HCT116 (cell line): ENCODE measurements at regions not wholly inside any gene's neighbourhood (a gene's known extent, or its start where the extent isn't known, plus 50 kb on each side); places are given as distances from the start of the nearest gene placed in this dataset.

ENCODE experiments used
- ATAC-seq: fragments of 200-7000 bp; cut with Tn5 transposase; 2 replicates; pipeline ENCODE4 v1.9.1; 2020; ENCODE audit warnings: mild to moderate bottlenecking, moderate library complexity
- BruUV-seq: library from RNA; stranded (reverse); fragments of 400-500 nt; replicated peaks from 2 replicates; lab custom pipeline; 2021; lab: Mats Ljungman, UMichigan
- CTCF ChIA-PET: fragments of 300-600 bp; sonication (Branson Sonifier 250); formaldehyde crosslinking; loops from one replicate; lab custom pipeline; 2021; ENCODE audit warnings: antibody characterized with exemption; lab: Charles Lee
- POLR2A ChIA-PET: fragments of 300-600, 350-600 bp; sonication (Branson Sonifier 250); formaldehyde crosslinking; loops from one replicate; lab custom pipeline; 2021; ENCODE audit warnings: antibody characterized with exemption; lab: Charles Lee
- RAD21 ChIA-PET, 2 experiments: fragments of 300-600 bp; sonication (Branson Sonifier 250); formaldehyde crosslinking; loops; one replicate each; lab custom pipeline; 2023; ENCODE audit warnings: low total read pairs in 2 of 2; ENCODE audit not compliant: uncharacterized antibody in 2 of 2, unreplicated experiment in 2 of 2, low non-redundant PET in 1 of 2; lab: Charles Lee
- DNase-seq: peaks from one replicate; pipeline ENCODE4 v3.0.0-alpha.2; 2010; ENCODE audit warnings: low read depth, low spot score
- H2AFZ ChIP-seq: fragments of 200-600 bp; shearing (Covaris generic), sonication (generic); 2 replicates; pipeline ENCODE4 v1.6.1; 2017; ENCODE audit warnings: low read depth, mixed run types, mixed read lengths, antibody characterized with exemption, low read length; ENCODE audit not compliant: poor library complexity, severe bottlenecking
- H3K27ac ChIP-seq: 2 replicates; pipeline ENCODE4 v1.5.1; 2012; ENCODE audit warnings: low read depth, low read length
- H3K27me3 ChIP-seq: fragments of 200-600 bp; sonication (generic); 2 replicates; pipeline ENCODE4 v1.6.1; 2016; ENCODE audit warnings: mixed run types, low read length, mixed read lengths; ENCODE audit not compliant: insufficient read depth
- H3K36me3 ChIP-seq, 2 experiments: fragments of 200-500 bp in 1 of 2; fragments of 200-600 bp in 1 of 2; sonication (Bioruptor generic) in 1 of 2; sonication (generic) in 1 of 2; 2 replicates each; pipeline versions ENCODE4 v1.5.1 to v1.6.1; 2014 to 2016; ENCODE audit warnings: low read length in 2 of 2, inconsistent platforms in 1 of 2, mixed read lengths in 1 of 2, mixed run types in 1 of 2; ENCODE audit not compliant: insufficient read depth in 2 of 2, control insufficient read depth in 1 of 2
- H3K4me1 ChIP-seq, 2 experiments: fragments of 200-600 bp in 1 of 2; sonication (generic) in 1 of 2; 2 replicates each; pipeline versions ENCODE4 v1.5.1 to v1.6.1; 2012 to 2017; ENCODE audit warnings: low read length in 2 of 2, inconsistent platforms in 1 of 2, mild to moderate bottlenecking in 1 of 2, mixed read lengths in 1 of 2, mixed run types in 1 of 2, moderate library complexity in 1 of 2; ENCODE audit not compliant: insufficient read depth in 2 of 2, control insufficient read depth in 1 of 2
- H3K4me2 ChIP-seq: fragments of 200-600 bp; sonication (generic); 2 replicates; pipeline ENCODE4 v1.6.1; 2017; ENCODE audit warnings: mixed run types, low read length, mixed read lengths
- H3K4me3 ChIP-seq, 2 experiments: fragments of 200-600 bp in 1 of 2; sonication (generic) in 1 of 2; replicated peaks in 1 of 2; 2 replicates each; pipeline ENCODE4 v1.5.1; 2011 to 2016; ENCODE audit warnings: low read length in 2 of 2, control low read depth in 1 of 2, low read depth in 1 of 2, mild to moderate bottlenecking in 1 of 2, mixed read lengths in 1 of 2, mixed run types in 1 of 2
- H3K79me2 ChIP-seq: fragments of 200-600 bp; sonication (generic); 2 replicates; pipeline ENCODE4 v1.6.1; 2017; ENCODE audit warnings: mild to moderate bottlenecking, mixed run types, low read length, moderate library complexity, mixed read lengths; ENCODE audit not compliant: insufficient read depth
- H3K9ac ChIP-seq: fragments of 200-600 bp; sonication (generic); 2 replicates; pipeline ENCODE4 v1.6.1; 2016; ENCODE audit warnings: low read length, mixed read lengths
- H3K9me2 ChIP-seq: fragments of 200-600 bp; sonication (generic), shearing (Covaris generic); 2 replicates; pipeline ENCODE4 v1.6.1; 2017; ENCODE audit warnings: mixed run types, mild to moderate bottlenecking, moderate library complexity; ENCODE audit not compliant: insufficient read depth
- H3K9me3 ChIP-seq, 2 experiments: fragments of 200-500 bp in 1 of 2; fragments of 200-600 bp in 1 of 2; sonication (Bioruptor generic) in 1 of 2; sonication (generic) in 1 of 2; 2 replicates each; pipeline ENCODE4 v1.6.1; 2014 to 2017; ENCODE audit warnings: low read length in 2 of 2, mixed read lengths in 2 of 2, inconsistent platforms in 1 of 2, low read depth in 1 of 2, mild to moderate bottlenecking in 1 of 2, mixed run types in 1 of 2, moderate library complexity in 1 of 2; ENCODE audit not compliant: control insufficient read depth in 1 of 2, insufficient read depth in 1 of 2
- H4K20me1 ChIP-seq: fragments of 200-600 bp; sonication (generic), shearing (Covaris generic); 2 replicates; pipeline ENCODE4 v1.6.1; 2017; ENCODE audit warnings: mixed run types, mild to moderate bottlenecking, moderate library complexity; ENCODE audit not compliant: insufficient read depth
- CBX3 ChIP-seq: IDR thresholded peaks from 2 replicates; pipeline ENCODE4 v1.6.1; 2012; ENCODE audit warnings: low read depth
- EGR1 ChIP-seq: IDR thresholded peaks from 2 replicates; pipeline ENCODE4 v1.6.1; 2012; ENCODE audit warnings: low read depth
- ELF1 ChIP-seq: IDR thresholded peaks from 2 replicates; pipeline ENCODE4 v1.6.1; 2012; ENCODE audit warnings: low read depth, borderline replicate concordance
- EZH2 ChIP-seq: fragments of 200-600 bp; sonication (generic); IDR thresholded peaks from 2 replicates; pipeline ENCODE4 v1.6.1; 2017; ENCODE audit warnings: antibody characterized with exemption, mixed run types
- EZH2phosphoT487 ChIP-seq: fragments of 200-600 bp; IDR thresholded peaks from 2 replicates; pipeline ENCODE4 v1.6.1; 2018; ENCODE audit warnings: antibody characterized with exemption, borderline replicate concordance
- JUND ChIP-seq: IDR thresholded peaks from 2 replicates; pipeline ENCODE4 v1.6.1; 2012
- POLR2A ChIP-seq: IDR thresholded peaks from 2 replicates; pipeline ENCODE4 v1.7.0; 2011; ENCODE audit warnings: borderline replicate concordance; ENCODE audit not compliant: insufficient read depth, insufficient read length; ENCODE audit errors: extremely low read depth
- POLR2AphosphoS5 ChIP-seq: IDR thresholded peaks from 2 replicates; pipeline ENCODE4 v1.6.1; 2011; ENCODE audit warnings: mild to moderate bottlenecking, low read depth, low read length, moderate library complexity
- RAD21 ChIP-seq: IDR thresholded peaks from 2 replicates; pipeline ENCODE4 v1.6.1; 2012; ENCODE audit warnings: low read depth, mild to moderate bottlenecking
- SIN3A ChIP-seq: IDR thresholded peaks from 2 replicates; pipeline ENCODE4 v1.6.1; 2012; ENCODE audit warnings: low read depth
- SP1 ChIP-seq: IDR thresholded peaks from 2 replicates; pipeline ENCODE4 v1.6.1; 2012; ENCODE audit warnings: low read depth
- YY1 ChIP-seq: IDR thresholded peaks from 2 replicates; pipeline ENCODE4 v1.6.1; 2011; ENCODE audit warnings: low read length, low read depth, moderate library complexity, mild to moderate bottlenecking; ENCODE audit not compliant: insufficient replicate concordance; ENCODE audit errors: extremely low read depth
- ZFX ChIP-seq: fragments of 450-650 bp; IDR thresholded peaks from 2 replicates; pipeline ENCODE4 v1.6.1; 2017
- intact Hi-C: fragments of 100-400 bp; cut with micrococcal nuclease; formaldehyde crosslinking; loops from 2 replicates; pipeline ENCODE4 v1.10.0; 2022
- TF ChIP-seq, protein P1 (sequence below): IDR thresholded peaks from 2 replicates; pipeline ENCODE4 v1.6.1; 2011; ENCODE audit warnings: mild to moderate bottlenecking, low read length, moderate library complexity; ENCODE audit not compliant: insufficient replicate concordance; ENCODE audit errors: extremely low read depth
- TF ChIP-seq, protein P2 (sequence below): IDR thresholded peaks from 2 replicates; pipeline ENCODE4 v1.6.1; 2012
- TF ChIP-seq, protein P3 (sequence below), 3 experiments: fragments of 200-600 bp in 1 of 3; sonication (generic) in 1 of 3; IDR thresholded peaks in 2 of 3; conservative IDR thresholded peaks in 1 of 3; 2 replicates each; pipeline ENCODE4 v1.5.1; 2012 to 2017; ENCODE audit warnings: low read depth in 2 of 3, low read length in 2 of 3, antibody characterized with exemption in 1 of 3, borderline replicate concordance in 1 of 3, control low read depth in 1 of 3, mild to moderate bottlenecking in 1 of 3, mixed read lengths in 1 of 3, mixed run types in 1 of 3, moderate library complexity in 1 of 3; ENCODE audit not compliant: insufficient read depth in 1 of 3

DNA sequence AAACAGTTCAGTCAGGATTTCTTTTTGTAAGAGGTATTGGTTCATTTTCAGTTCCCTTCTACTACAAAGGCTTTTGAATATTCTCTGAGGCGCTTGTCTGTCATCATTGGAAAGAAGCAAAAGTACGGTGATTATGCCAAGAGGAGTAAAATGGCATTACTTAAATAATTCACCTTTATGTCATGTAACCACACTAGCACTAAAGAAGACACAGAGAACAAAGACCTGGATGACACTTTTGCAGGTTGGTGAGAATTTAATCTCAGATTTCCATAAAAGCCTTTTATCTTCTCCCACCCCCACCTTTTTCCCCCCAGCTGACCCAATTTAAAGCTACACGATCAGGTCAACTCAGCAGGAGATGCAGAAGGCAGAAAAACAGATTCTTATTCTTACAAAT lies 451.8 kb downstream of the HACE1 start:
- Histone ChIP-seq H3K9ac (no peak overlapping the region), H3K27me3 (no peaks in the 10 kb centered on the region), H3K4me2 (no peak overlapping the region), H2AFZ (no peak overlapping the region), H3K9me3 (no peaks in the 10 kb centered on the region), H3K79me2 (no peaks in the 10 kb centered on the region), H4K20me1 (no peaks in the 10 kb centered on the region), H3K27ac (no peak overlapping the region), H3K4me1 (no peaks in the 10 kb centered on the region), H3K36me3 (no peaks in the 10 kb centered on the region), H3K4me3 (no peak overlapping the region), H3K9me2 (no peaks in the 10 kb centered on the region)
- ChIA-PET POLR2A (no interaction called here), CTCF (interaction anchor here (0.7 kb wide), 1 partner anchor 34 kb away, joined by 4 read pairs; no protein-coding TSS in a partner anchor), RAD21 (no interaction called here)
- DNase-seq, result no peak
- no TSS peak for BruUV-seq
- TF ChIP-seq CBX3 (no peak), ZFX (no peak), SP1 (no peak), JUND (no peak), EGR1 (no peak), EZH2 (no peak), POLR2A (no peak)
- TF ChIP-seq, protein P1, sequence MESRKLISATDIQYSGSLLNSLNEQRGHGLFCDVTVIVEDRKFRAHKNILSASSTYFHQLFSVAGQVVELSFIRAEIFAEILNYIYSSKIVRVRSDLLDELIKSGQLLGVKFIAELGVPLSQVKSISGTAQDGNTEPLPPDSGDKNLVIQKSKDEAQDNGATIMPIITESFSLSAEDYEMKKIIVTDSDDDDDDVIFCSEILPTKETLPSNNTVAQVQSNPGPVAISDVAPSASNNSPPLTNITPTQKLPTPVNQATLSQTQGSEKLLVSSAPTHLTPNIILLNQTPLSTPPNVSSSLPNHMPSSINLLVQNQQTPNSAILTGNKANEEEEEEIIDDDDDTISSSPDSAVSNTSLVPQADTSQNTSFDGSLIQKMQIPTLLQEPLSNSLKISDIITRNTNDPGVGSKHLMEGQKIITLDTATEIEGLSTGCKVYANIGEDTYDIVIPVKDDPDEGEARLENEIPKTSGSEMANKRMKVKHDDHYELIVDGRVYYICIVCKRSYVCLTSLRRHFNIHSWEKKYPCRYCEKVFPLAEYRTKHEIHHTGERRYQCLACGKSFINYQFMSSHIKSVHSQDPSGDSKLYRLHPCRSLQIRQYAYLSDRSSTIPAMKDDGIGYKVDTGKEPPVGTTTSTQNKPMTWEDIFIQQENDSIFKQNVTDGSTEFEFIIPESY, result no peak
- ATAC-seq, result no peak
- intact Hi-C loops, result no loop called here

DNA sequence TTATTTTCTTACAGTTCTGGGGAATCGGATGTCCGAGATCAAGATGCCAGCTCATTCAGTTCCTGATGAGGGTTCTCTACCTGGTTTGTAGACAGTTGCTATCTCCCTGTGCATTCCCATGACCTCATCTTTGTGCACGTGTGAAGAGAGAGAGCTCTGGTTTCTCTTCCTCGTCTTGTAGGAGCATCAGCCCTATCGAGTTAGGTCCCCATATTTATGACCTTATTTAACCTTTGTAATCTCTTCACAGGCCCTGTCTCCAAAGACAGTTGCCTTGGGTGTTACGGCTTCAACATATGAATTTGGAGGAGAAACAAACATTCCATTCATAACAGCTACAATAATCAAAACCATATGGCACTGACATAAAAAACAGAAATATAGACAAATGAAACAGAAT lies 455.3 kb downstream of the HACE1 start:
- H3K4me1 ChIP-seq, result no peaks in the 10 kb centered on the region
- CTCF ChIA-PET, result no interaction called here
- no peaks in the 10 kb centered on the region for H3K9me3 ChIP-seq
- H3K27ac ChIP-seq, result no peak overlapping the region
- H2AFZ ChIP-seq, result no peak overlapping the region
- H3K79me2 ChIP-seq, result no peaks in the 10 kb centered on the region
- no peaks in the 10 kb centered on the region for H3K27me3 ChIP-seq
- POLR2A ChIA-PET, result no interaction called here
- H3K4me2 ChIP-seq, result no peak overlapping the region
- no TSS peak for BruUV-seq
- no peak overlapping the region for H3K4me3 ChIP-seq
- intact Hi-C loops, result no loop called here
- H4K20me1 ChIP-seq, result no peaks in the 10 kb centered on the region
- no peaks in the 10 kb centered on the region for H3K36me3 ChIP-seq
- no peak overlapping the region for H3K9ac ChIP-seq
- no peak for ATAC-seq
- DNase-seq, result no peak
- RAD21 ChIA-PET, result no interaction called here
- no peaks in the 10 kb centered on the region for H3K9me2 ChIP-seq
- TF ChIP-seq POLR2A (no peak), EZH2phosphoT487 (no peak), POLR2AphosphoS5 (no peak), SIN3A (no peak), RAD21 (no peak), ELF1 (no peak), JUND (no peak), YY1 (no peak)
- TF ChIP-seq, protein P2, sequence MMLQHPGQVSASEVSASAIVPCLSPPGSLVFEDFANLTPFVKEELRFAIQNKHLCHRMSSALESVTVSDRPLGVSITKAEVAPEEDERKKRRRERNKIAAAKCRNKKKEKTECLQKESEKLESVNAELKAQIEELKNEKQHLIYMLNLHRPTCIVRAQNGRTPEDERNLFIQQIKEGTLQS, result no peak
- TF ChIP-seq, protein P1, result no peak
- TF ChIP-seq, protein P3, sequence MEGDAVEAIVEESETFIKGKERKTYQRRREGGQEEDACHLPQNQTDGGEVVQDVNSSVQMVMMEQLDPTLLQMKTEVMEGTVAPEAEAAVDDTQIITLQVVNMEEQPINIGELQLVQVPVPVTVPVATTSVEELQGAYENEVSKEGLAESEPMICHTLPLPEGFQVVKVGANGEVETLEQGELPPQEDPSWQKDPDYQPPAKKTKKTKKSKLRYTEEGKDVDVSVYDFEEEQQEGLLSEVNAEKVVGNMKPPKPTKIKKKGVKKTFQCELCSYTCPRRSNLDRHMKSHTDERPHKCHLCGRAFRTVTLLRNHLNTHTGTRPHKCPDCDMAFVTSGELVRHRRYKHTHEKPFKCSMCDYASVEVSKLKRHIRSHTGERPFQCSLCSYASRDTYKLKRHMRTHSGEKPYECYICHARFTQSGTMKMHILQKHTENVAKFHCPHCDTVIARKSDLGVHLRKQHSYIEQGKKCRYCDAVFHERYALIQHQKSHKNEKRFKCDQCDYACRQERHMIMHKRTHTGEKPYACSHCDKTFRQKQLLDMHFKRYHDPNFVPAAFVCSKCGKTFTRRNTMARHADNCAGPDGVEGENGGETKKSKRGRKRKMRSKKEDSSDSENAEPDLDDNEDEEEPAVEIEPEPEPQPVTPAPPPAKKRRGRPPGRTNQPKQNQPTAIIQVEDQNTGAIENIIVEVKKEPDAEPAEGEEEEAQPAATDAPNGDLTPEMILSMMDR (IDR thresholded peaks at IDR 0.05 in 2 of 3, conservative IDR thresholded peaks at IDR 0.05 in 1 of 3; ENCODE audit: borderline replicate concordance in 1 of 3, insufficient read depth in 1 of 3, low read depth in 2 of 3, low read length in 2 of 3), result no peak
